Peyer's patch (tissue), 4 donors: ENCODE measurements at regions not wholly inside any gene's neighbourhood (a gene's known extent, or its start where the extent isn't known, plus 50 kb on each side); places are given as distances from the start of the nearest gene placed in this dataset.

ENCODE experiments used
- DNase-seq, 3 donors: peaks; one replicate each; pipeline ENCODE4 v3.0.0-alpha.2; 2017 to 2019
- H3K27ac ChIP-seq, 4 donors: fragments of 200-600 bp; sonication (generic); one replicate each; pipeline ENCODE4 v1.5.1; 2016 to 2019
- H3K27me3 ChIP-seq, 2 donors: fragments of 200-600 bp; sonication (generic); one replicate each; pipeline ENCODE4 v1.5.1; 2019
- H3K36me3 ChIP-seq, 3 donors: fragments of 200-600 bp; sonication (generic); one replicate each; pipeline ENCODE4 v1.5.1; 2016 to 2019
- H3K4me1 ChIP-seq, 4 donors: fragments of 200-600 bp; sonication (generic); one replicate each; pipeline ENCODE4 v1.5.1; 2016 to 2019
- H3K4me3 ChIP-seq, 4 donors: fragments of 200-600 bp; sonication (generic); 1 replicate in 3 of 4; 2 replicates in 1 of 4; pipeline ENCODE4 v1.5.1; 2016 to 2019; ENCODE audit warnings: mild to moderate bottlenecking in 1 of 4
- H3K9me3 ChIP-seq, 4 donors: fragments of 200-600 bp; sonication (generic); one replicate each; pipeline ENCODE4 v1.5.1; 2016 to 2019; ENCODE audit warnings: mild to moderate bottlenecking in 1 of 4
- POLR2A ChIP-seq, 2 donors: fragments of 450-650 bp; IDR thresholded peaks; one replicate each; pipeline ENCODE4 v1.5.1; 2017; ENCODE audit warnings: antibody characterized with exemption in 2 of 2, mild to moderate bottlenecking in 2 of 2, moderate library complexity in 2 of 2
- TF ChIP-seq, protein P1 (sequence below), 6 experiments: fragments of 450-650 bp in 4 of 6; fragments of 200-600 bp in 2 of 6; sonication (generic) in 1 of 6; IDR thresholded peaks; one replicate each; pipeline ENCODE4 v1.5.1; 2017 to 2019; ENCODE audit warnings: antibody characterized with exemption in 6 of 6, mild to moderate bottlenecking in 3 of 6, moderate library complexity in 1 of 6

DNA sequence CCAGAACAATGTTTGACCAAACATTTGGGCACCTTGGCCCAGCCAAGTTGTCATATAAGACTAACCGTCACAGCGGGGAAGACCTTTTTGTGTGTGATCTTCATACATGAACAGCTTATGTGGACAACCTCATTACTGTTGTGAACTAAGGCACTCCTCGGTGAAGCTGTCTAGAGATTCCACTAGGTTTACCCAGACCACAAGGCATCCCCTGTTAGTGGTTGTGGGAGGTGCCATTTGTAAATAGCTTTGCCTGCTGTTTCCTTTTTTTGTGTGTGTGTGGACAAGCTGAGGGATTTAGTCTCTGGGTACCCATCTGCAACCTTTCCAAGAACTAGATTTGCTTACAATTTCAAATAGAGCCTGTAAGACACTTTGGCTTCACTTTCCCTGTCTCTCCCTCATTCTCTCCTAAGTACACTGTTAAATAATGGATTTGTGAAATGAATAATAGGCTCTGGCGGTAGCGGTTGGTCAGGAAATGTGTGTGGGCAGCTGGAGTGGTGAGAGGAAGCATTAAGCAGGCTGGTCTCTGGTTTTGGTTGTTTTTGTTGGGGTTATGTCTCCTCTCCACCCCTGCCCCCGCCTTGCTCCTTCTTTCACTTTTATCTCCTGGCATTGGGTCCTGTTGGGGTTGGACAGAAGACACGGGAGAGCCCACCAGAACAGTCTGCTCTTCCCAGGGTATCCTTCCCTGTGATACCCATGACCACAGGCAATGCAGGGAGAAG lies 727.6 kb downstream of the VRK1 start:
- Histone ChIP-seq H3K36me3 (no peaks in the 10 kb centered on the region), H3K27ac (no peak overlapping the region), H3K4me3 (no peak overlapping the region), H3K27me3 (no peaks in the 10 kb centered on the region), H3K4me1 (no peaks in the 10 kb centered on the region), H3K9me3 (no peaks in the 10 kb centered on the region)
- TF ChIP-seq, protein P1, sequence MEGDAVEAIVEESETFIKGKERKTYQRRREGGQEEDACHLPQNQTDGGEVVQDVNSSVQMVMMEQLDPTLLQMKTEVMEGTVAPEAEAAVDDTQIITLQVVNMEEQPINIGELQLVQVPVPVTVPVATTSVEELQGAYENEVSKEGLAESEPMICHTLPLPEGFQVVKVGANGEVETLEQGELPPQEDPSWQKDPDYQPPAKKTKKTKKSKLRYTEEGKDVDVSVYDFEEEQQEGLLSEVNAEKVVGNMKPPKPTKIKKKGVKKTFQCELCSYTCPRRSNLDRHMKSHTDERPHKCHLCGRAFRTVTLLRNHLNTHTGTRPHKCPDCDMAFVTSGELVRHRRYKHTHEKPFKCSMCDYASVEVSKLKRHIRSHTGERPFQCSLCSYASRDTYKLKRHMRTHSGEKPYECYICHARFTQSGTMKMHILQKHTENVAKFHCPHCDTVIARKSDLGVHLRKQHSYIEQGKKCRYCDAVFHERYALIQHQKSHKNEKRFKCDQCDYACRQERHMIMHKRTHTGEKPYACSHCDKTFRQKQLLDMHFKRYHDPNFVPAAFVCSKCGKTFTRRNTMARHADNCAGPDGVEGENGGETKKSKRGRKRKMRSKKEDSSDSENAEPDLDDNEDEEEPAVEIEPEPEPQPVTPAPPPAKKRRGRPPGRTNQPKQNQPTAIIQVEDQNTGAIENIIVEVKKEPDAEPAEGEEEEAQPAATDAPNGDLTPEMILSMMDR (IDR thresholded peaks at IDR 0.05): no peak
- no peak for TF ChIP-seq POLR2A (IDR thresholded peaks at IDR 0.05)
- no peak for DNase-seq

DNA sequence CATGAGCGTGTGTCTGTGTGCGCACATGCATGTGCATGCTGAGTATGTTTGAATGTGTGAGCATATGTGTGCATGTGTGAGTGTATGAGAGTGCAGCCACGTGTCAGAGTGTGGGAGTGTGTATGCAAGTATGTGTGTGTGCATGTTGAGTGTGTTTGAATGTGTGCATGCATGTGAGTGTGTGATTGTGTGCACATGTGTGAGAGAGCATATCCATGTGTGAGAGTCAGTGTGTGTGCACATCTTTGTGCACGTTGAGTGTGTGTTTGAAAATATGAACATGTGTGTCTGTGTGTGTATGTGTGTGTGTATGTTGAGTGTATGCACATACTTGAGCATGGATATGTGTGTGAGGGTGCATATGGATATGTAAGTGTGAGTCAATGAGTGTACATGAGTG lies 730.8 kb downstream of the VRK1 start:
- no peak overlapping the region for H3K4me3 ChIP-seq
- DNase-seq: no peak
- no peaks in the 10 kb centered on the region for H3K27me3 ChIP-seq
- no peaks in the 10 kb centered on the region for H3K36me3 ChIP-seq
- no peaks in the 10 kb centered on the region for H3K4me1 ChIP-seq
- no peak for TF ChIP-seq POLR2A (IDR thresholded peaks at IDR 0.05)
- TF ChIP-seq, protein P1 (IDR thresholded peaks at IDR 0.05): no peak
- no peak overlapping the region for H3K27ac ChIP-seq
- H3K9me3 ChIP-seq: no peaks in the 10 kb centered on the region

DNA sequence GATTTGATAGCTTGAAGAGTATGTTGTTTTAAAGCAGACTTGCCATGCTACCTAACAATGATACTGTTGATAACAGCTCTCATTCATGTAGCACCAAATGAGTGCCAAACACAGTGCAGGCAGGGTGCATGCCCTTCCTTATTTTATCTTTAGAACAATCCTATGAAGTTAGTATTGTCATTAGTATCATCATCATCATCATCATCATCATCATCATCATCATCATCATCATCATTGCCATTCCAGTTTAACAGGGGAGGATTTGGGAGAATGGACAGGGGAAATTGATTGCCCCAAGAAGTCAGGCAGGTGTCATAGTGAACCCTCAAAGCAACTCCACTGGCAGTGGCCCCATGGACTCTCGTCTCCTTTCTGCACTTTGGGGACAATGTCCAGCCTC lies 734.9 kb downstream of the VRK1 start:
- Histone ChIP-seq H3K36me3 (no peaks in the 10 kb centered on the region), H3K27me3 (no peaks in the 10 kb centered on the region), H3K27ac (no peak overlapping the region), H3K4me3 (no peak overlapping the region), H3K9me3 (no peaks in the 10 kb centered on the region), H3K4me1 (no peaks in the 10 kb centered on the region)
- TF ChIP-seq, protein P1 (IDR thresholded peaks at IDR 0.05): no peak
- no peak for TF ChIP-seq POLR2A (IDR thresholded peaks at IDR 0.05)
- no peak for DNase-seq

DNA sequence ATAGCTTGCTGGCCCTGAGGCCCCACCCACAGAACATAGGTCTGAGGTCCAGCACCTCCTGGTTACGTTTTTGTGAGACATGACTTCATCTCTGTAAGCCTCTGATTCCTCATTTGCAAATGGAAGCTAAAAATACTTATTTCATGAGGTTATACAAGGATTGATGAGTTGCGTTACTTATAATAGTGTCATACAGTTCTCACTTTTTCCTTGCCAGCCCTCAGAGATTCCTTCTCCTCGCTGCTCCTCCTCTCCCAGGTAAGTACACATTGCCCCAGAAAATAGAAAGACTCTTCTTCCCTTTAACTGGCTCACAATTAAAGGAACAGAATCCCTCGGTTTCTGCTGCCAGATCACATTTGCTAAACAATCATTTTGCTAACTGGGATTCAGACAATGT lies 739.2 kb downstream of the VRK1 start:
- no peaks in the 10 kb centered on the region for H3K36me3 ChIP-seq

DNA sequence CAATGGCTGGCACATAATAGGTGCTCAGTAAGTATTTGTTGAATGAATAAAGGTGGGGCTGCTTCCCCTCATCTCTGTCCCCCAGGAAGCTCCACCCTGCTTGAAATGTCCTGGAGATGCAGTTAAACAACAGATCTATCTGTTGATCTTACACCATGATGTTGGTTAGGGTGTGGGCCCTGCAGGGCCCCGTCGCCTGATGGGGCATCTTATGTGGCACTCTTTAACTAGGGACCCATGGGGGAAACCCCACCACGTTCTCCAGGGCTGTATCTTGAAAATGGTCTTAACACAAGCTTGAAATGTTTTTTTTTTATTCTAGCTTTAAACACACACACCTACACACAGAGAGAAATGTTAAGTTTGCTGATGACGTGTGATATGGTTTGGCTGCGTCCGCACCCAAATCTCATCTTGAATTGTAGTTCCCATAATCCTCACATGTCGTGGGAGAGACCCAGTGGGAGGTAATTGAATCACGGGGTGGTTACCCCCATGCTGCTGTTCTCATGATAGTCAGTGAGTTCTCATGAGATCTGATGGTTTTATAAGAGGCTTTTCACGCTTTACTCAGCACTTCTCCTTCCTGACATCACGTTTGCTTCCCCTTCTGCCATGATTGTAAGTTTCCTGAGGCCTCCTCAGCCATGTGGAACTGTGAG lies 741.7 kb downstream of the VRK1 start:
- TF ChIP-seq, protein P1 (IDR thresholded peaks at IDR 0.05): no peak
- no peak for TF ChIP-seq POLR2A (IDR thresholded peaks at IDR 0.05)
- no peak overlapping the region for H3K27ac ChIP-seq
- H3K36me3 ChIP-seq: no peaks in the 10 kb centered on the region
- no peaks in the 10 kb centered on the region for H3K9me3 ChIP-seq
- H3K27me3 ChIP-seq: no peaks in the 10 kb centered on the region
- H3K4me3 ChIP-seq: no peak overlapping the region
- H3K4me1 ChIP-seq: no peaks in the 10 kb centered on the region
- no peak for DNase-seq

More for the DNA sequence above, 739.2 kb downstream of the VRK1 start:
- H3K27me3 ChIP-seq: no peaks in the 10 kb centered on the region
- no peaks in the 10 kb centered on the region for H3K4me1 ChIP-seq
- no peak for DNase-seq
- TF ChIP-seq, protein P1 (IDR thresholded peaks at IDR 0.05): no peak
- no peak for TF ChIP-seq POLR2A (IDR thresholded peaks at IDR 0.05)
- no peaks in the 10 kb centered on the region for H3K9me3 ChIP-seq
- H3K27ac ChIP-seq: no peak overlapping the region
- H3K4me3 ChIP-seq: no peak overlapping the region
